ENCODE measurements at regions not wholly inside any gene's neighbourhood (a gene's known extent, or its start where the extent isn't known, plus 50 kb on each side); places are given as distances from the start of the nearest gene placed in this dataset.

- TF ChIP-seq POLR2AphosphoS5 (IDR thresholded peaks at IDR 0.05; ENCODE audit: insufficient read depth in 1 of 2, low read depth in 1 of 2) = no peak
- no peak for TF ChIP-seq POLR2A (IDR thresholded peaks at IDR 0.05)
Measured at GRCh38 chr4:149910177-149910576, 94.5 kb upstream of the IQCM start.
